ENCODE measurements at regions not wholly inside any gene's neighbourhood (a gene's known extent, or its start where the extent isn't known, plus 50 kb on each side); places are given as distances from the start of the nearest gene placed in this dataset.

DNA sequence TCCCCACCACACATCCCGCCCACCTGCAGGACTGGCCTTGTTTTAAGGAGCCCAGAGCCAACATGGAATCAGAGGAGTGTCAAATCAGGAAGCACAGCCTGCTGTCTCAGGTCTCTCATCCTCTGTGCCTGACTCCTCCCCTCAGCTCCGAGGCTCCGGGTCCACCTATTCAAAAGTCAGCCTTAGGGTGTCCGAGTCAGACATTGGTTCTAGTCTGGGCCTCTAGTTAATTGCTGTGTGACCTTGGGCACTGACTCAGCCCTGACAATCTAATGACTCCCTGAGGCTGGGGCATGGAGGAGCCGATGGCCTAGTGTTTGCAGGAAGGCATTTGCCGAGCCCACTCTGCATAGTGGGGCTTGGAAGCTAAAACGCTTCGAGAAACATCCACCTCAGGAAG is 223.1 kb upstream of the PPP2R2D start:
- DNase-seq, result no peak

DNA sequence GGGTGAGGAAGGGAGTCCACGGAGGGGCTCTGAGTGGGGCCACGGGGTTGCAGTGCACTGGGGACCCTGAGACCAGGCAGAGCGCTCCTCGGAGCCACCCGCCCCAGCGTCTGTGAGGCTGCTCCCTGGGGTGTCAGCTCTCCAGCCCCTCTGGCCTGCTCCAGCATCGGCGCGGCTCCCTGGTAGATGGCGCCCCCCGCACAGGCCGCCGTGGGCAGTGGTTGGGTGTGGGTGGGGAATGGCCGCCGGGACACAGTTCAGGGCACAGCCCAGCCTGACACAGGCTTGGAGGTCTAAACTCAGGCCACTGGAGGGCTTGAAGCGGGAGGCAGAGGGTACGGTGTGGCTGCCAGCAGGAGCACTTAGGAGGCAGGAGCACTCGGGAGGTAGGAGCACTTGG is 222.6 kb upstream of the PPP2R2D start:
- DNase-seq, result no peak

- no peak for DNase-seq
These were observed 222.2 kb upstream of the PPP2R2D start for GRCh38 chr10:131678613-131679012.

DNA sequence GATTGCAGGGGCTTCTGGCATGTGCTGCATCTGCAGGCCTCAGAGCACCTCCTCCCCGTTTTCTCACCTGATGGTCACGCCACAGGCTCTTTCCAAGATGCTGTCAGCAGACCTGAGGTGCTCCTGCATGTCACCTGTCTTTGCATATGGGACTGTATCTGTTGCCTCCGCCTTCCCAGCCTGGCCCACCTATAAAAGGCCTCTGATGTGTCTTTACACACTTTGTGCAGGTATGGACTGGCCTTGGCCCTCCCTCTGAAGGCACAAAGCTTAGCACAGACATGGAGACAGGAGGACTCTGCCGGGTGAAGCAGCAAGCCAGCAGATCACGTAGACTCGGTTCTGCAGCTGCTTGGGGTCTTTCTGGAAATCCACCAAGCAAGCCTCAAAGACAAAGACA is 220.9 kb upstream of the PPP2R2D start:
- no peak for DNase-seq

DNA sequence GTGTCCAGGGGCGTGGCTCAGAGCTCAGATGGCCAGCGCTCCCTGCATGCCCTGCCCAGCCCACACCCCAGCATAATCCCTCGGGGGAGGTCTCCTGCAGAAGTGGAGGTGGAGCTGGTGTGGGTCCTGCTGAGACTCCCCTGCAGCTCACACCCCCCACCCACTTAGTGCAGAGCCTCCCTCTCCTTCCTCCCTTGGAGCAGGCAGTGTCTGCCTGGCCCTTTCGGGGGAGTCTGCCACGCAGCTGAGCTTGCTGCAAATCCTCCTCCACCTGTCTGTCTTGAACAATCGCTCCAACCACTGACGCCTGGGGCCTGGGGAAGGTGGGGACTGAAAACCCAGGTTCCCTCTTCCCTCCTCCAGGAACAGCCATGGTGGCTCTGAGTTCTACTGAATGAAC is 219.7 kb upstream of the PPP2R2D start:
- DNase-seq, result no peak

DNA sequence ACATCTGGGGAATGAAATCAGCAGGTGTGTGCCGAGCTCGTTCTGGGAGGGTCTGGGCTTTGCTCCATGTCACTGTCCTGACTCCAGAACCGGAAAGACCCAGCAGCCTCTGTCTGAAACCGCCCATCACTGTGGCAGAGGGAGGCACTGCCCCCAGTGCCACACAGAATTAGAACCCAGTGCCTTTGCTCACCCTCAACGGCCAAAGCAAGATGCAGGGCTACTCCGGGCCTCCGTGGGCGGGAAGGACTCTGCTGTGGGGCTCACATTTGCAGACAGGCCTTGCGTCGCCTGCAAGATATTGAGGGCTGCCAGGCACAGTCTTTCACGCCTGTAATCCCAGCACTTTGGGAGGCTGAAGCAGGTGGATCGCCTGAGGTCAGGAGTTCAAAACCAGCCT is 219.2 kb upstream of the PPP2R2D start:
- no peak for DNase-seq

GRCh38 chr10:131682271-131682962 is 218.4 kb upstream of the PPP2R2D start:
- DNase-seq, result no peak

- DNase-seq, result no peak
These were observed 217.4 kb upstream of the PPP2R2D start for GRCh38 chr10:131683281-131683861.

DNA sequence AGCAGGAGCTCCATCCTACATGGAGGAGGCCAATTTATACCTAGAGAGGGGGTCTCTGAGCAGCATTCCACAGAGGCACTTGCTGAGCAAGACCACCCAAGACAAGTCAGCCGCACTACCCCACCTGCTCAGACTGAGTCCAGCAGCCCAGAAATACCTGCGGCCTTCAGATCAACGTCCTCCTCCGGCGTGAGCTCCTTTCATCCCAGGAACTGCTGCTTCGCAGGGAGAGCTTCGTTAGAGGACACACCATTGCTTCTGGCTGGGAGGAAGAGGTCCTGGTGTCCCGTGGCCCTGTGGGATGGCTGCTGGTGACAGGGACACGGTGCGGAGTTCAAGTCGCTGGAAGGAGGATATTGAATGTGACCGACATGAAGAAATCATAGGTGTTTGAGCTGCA is 216.9 kb upstream of the PPP2R2D start:
- DNase-seq, result no peak

- DNase-seq, result no peak
These were observed 215.8 kb upstream of the PPP2R2D start for GRCh38 chr10:131685007-131685406.

DNA sequence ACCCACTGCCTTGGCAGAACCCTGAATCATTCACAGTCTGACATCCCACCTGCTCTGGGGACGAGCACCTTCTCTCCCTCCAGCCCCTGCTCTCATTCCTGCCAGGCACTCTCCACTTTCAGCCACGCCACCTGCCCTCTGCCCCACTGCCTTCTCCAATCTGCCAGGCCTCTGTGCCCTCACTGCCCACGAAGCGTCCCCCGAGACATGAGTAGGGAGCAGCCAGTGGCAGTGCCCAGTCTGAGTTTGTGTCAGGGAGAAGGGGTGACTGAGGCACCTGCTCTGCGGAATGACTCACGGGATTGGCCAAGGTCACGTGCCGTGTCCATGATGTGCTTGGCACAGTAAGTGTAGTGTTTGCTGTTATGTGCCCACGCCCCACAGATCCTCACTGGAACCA is 215.2 kb upstream of the PPP2R2D start:
- no peak for DNase-seq

- DNase-seq, result no peak
These were observed 213.9 kb upstream of the PPP2R2D start for GRCh38 chr10:131686781-131687420.

DNA sequence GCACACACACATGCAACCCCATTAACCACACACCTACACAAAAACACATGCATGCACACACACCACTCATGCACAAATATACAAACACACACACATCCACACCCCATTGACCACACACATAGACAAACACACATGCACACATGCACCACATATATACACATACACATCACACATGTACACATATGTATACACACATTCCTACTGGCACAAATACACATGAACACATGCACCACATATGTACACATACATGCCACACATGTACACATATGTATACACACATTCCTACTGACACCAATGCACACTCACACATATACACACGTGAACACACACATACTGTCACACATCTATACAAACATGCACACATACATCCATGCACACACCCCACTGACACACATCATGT is 212.5 kb upstream of the PPP2R2D start:
- no peak for DNase-seq

DNA sequence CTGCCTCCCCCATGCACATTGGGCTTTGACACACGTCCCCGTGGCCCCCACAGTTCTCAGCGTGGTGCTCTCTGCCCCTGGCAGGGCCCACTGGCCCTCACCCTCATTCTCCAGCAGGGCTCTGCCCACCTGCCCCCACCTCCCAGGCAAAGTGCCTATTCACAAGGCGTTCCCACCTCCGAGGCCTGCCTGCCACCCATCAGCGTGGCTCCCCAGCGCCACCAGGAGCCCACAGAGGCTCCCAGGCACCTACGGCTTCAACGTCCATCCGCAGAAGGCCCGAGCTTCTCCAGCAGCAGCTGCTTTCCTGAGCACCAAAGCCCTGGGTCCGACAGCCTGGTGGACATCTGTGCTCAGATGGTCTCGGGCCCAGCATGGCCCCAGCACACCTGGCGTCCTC is 211.8 kb upstream of the PPP2R2D start:
- no peak for DNase-seq

DNA sequence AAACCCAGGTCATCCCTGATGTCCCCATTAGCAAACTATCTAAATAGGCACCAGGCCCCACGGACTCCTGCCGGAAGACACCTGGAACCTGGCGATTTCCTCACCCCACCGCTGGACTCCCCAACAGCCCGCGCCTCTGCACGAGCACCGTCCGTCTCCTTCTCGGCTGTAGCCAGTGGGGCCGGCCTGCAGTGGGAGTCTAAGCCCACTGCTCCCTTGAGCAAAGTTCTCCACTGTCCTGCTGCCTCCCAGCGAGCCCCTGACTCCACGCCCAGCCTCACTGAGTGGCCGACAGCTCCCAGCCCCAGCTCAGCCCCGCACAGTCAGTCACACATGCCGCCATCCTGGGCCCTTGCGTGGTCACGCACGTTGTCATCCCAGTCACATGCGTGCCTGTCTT is 211.3 kb upstream of the PPP2R2D start:
- DNase-seq, result no peak

DNA sequence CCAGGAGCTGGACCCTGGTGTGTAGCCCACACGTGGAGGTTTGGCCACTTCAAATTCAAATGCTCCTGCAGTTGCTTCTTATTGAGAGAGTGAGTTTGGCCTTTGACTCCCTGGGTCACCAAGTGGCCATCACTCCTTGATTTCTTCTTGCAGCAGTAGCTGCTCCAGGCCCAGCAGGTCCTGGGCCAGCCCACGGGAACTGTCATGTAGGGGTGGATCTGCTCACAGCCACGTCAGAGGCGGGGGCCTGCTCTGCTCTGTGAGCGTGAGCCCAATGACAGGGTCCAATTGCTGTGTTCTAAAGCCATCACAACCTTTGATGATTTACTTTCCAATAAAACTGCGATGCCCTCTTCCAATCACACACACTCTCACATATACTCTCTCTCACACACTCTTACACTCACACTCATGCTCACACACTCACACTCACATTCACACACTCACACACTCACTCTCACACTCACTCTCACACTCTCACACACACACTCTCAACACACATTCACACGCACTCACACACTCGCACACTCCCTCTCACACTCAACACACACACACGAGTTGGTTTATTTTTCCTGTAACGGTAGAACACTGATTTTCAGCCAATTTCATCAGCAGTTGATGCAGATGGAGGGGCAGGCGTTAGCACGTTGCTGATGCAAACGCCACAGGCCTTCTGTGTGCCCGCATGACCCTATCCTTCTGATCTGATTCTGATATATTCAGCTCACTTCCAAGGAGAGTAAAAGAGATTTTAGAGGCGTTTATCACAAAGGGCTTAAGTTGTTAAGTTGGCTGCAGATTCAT is 210.7 kb upstream of the PPP2R2D start:
- no peak for DNase-seq

DNA sequence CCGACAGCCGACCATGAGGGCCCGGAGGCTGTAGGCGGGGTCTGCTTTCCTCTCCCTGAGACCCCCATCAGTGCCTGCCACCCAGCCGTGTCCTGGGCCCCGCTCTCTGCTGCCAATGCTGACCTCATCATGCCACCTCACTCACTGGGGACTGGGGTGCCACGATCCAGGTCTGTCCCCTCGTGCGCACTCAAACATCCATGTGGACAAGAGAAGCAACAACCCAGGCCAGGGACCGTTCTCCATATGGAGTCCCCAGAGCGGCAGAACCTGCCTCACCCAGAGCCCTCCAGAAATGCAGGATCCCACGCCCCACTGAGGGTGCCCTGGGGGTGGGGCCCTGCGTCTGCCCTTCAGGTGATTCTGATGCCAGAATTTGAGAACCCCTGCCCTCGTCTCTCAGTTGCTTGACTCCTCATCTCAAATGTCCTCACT is 210.0 kb upstream of the PPP2R2D start:
- DNase-seq, result no peak

GRCh38 chr10:131691481-131692090 is 209.2 kb upstream of the PPP2R2D start:
- no peak for DNase-seq

DNA sequence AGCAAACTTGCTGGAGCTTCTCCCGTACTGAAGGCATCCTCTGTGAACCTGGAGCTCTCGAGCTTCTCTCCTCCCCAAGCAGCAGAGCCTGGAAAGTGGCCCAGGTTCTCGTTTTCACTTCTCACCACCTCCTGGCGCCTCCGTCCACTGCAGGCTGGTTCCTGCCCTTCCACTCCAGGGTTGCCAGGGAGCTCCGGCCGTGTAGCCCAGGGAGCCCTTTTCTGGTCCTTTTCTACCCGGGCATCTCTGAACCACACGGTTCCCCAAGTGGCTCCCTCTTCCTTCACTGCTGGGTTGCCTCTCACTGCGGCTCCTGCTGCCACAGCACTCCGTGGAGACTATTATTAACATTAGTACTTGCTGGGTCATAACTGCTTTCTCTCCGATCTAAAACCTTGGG is 208.6 kb upstream of the PPP2R2D start:
- no peak for DNase-seq

DNA sequence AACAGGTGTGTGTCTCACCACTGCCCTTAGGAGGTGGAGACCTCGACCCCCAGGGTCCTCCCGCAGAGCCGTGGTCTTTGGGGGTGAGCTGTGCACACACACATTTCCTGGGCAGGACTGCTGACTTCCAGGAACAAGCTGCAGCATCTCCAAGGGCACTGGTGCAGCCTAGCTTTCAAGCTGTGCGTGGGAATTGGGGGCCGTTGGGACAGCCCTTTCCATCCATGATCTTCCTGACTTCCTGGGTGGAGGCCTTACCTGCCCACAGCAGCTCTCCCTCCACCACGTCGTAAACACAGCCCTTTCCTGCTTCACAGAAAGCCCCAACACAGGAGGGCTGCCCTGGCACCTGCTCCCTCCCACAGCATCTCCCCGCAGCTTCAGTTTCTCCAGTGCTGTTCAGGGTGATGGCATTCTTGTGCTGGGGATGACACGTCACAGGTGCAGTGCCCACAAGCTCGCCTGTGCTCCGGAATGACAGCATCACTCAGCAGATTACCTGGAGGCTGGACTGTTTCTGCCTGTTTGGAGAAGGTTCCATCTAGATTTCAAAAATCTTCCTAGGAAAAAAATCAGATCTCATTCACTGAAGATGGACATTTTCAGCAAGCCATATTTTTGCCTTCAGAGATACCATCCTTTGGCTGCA is 208.0 kb upstream of the PPP2R2D start:
- no peak for DNase-seq

GRCh38 chr10:131693766-131694165 is 207.0 kb upstream of the PPP2R2D start:
- no peak for DNase-seq

DNA sequence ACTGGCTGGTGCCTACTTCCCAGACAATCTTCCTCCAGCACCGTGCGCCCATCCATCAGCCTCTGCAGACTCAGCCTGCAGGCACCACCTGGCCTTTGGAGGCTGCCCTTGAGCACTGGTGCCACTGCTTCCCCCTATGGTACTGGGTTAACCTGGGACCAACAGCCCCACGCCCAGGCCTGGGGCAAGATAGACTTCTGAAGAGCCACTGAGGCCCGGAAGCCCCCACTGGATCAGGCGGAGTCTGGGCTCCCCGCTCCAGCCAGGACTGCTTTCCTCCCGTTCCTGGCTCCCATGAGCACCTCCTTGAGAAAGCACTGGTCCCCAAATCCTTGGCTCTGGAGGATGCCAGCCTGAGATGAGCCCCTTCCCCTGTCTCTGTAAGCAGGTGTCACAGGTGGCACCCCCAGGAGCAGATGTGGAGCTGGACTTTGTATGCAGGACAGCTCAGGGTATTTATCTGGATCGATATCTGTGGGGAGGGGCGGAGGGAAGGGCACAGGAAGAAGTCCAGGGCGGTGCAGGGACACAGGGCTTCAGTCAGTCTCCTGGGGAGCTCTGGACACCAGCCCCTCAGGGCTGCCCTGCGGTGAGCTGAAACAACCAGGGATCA is 206.5 kb upstream of the PPP2R2D start:
- DNase-seq, result no peak
